Keratinocyte (primary cell): ENCODE measurements at regions not wholly inside any gene's neighbourhood (a gene's known extent, or its start where the extent isn't known, plus 50 kb on each side); places are given as distances from the start of the nearest gene placed in this dataset.
A peak's percentile ranks its signal among the peaks of the same experiment; 100 is the strongest.

Source experiments
- EZH2 ChIP-seq: IDR thresholded peaks from one replicate; pipeline ENCODE4 v1.6.1; 2012; ENCODE audit warnings: inconsistent platforms, mild to moderate bottlenecking, low read length, moderate library complexity
- TF ChIP-seq, protein P1 (sequence below), 3 experiments: IDR thresholded peaks in 1 of 3; conservative IDR thresholded peaks in 1 of 3; optimal IDR thresholded peaks in 1 of 3; 2 replicates in 2 of 3; 3 replicates in 1 of 3; pipeline versions ENCODE3 to v1.5.1; 2011; ENCODE audit warnings: low read length in 3 of 3, mild to moderate bottlenecking in 3 of 3, moderate library complexity in 2 of 3, control low read depth in 1 of 3, inconsistent platforms in 1 of 3; ENCODE audit not compliant: insufficient read depth in 2 of 3; ENCODE audit errors: extremely low read depth in 1 of 3

DNA sequence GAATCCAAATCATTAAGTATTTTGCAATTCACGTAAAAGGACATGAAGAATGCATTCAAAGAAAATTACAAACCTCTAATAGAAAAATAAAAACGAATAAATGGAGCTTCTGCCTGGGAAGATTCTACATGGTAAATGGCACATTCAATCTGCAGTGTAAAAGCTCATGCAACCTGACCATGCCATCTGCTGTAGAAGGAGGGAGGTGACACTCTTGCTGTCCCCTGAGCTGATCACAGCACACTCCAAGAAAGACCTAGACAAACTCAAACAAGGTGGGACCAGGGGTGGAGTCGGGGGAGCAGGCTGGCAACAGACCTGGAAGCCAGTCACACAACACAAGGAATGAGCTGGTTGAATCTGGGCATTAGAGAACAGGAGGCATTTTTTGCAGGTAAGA is 101.8 kb downstream of the BDH1 start:
- TF ChIP-seq, protein P1, sequence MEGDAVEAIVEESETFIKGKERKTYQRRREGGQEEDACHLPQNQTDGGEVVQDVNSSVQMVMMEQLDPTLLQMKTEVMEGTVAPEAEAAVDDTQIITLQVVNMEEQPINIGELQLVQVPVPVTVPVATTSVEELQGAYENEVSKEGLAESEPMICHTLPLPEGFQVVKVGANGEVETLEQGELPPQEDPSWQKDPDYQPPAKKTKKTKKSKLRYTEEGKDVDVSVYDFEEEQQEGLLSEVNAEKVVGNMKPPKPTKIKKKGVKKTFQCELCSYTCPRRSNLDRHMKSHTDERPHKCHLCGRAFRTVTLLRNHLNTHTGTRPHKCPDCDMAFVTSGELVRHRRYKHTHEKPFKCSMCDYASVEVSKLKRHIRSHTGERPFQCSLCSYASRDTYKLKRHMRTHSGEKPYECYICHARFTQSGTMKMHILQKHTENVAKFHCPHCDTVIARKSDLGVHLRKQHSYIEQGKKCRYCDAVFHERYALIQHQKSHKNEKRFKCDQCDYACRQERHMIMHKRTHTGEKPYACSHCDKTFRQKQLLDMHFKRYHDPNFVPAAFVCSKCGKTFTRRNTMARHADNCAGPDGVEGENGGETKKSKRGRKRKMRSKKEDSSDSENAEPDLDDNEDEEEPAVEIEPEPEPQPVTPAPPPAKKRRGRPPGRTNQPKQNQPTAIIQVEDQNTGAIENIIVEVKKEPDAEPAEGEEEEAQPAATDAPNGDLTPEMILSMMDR (optimal IDR thresholded peaks at IDR 0.05 in 1 of 3, IDR thresholded peaks at IDR 0.05 in 1 of 3, conservative IDR thresholded peaks at IDR 0.05 in 1 of 3; ENCODE audit: extremely low read depth in 1 of 3, insufficient read depth in 2 of 3, low read length in 3 of 3) = peak in 1 of 3 experiments; percentile 62
- no peak for TF ChIP-seq EZH2
